ENCODE measurements at regions not wholly inside any gene's neighbourhood (a gene's known extent, or its start where the extent isn't known, plus 50 kb on each side); places are given as distances from the start of the nearest gene placed in this dataset.
A peak's percentile ranks its signal among the peaks of the same experiment; 100 is the strongest.

DNA sequence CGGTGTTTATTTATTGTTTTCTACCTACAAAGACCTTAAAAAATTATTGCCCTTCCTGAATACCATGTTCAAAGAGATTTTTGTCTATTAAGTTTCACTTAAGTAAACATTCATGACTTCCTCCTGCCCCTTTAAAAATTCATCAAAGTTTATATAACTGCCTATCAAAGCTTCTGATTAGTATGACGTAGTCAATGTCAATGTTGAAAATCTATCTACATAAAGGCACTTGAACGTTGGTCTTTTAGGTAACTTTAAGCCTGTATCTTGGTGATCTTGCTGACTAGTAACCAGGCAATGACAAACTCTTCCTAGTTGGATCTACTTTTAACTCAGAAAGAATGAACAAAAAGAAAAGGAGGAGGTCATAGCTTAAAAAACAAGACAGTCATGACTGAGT, 97.2 kb downstream of the MAIP1 start (continued):
- TF ChIP-seq, protein P1, sequence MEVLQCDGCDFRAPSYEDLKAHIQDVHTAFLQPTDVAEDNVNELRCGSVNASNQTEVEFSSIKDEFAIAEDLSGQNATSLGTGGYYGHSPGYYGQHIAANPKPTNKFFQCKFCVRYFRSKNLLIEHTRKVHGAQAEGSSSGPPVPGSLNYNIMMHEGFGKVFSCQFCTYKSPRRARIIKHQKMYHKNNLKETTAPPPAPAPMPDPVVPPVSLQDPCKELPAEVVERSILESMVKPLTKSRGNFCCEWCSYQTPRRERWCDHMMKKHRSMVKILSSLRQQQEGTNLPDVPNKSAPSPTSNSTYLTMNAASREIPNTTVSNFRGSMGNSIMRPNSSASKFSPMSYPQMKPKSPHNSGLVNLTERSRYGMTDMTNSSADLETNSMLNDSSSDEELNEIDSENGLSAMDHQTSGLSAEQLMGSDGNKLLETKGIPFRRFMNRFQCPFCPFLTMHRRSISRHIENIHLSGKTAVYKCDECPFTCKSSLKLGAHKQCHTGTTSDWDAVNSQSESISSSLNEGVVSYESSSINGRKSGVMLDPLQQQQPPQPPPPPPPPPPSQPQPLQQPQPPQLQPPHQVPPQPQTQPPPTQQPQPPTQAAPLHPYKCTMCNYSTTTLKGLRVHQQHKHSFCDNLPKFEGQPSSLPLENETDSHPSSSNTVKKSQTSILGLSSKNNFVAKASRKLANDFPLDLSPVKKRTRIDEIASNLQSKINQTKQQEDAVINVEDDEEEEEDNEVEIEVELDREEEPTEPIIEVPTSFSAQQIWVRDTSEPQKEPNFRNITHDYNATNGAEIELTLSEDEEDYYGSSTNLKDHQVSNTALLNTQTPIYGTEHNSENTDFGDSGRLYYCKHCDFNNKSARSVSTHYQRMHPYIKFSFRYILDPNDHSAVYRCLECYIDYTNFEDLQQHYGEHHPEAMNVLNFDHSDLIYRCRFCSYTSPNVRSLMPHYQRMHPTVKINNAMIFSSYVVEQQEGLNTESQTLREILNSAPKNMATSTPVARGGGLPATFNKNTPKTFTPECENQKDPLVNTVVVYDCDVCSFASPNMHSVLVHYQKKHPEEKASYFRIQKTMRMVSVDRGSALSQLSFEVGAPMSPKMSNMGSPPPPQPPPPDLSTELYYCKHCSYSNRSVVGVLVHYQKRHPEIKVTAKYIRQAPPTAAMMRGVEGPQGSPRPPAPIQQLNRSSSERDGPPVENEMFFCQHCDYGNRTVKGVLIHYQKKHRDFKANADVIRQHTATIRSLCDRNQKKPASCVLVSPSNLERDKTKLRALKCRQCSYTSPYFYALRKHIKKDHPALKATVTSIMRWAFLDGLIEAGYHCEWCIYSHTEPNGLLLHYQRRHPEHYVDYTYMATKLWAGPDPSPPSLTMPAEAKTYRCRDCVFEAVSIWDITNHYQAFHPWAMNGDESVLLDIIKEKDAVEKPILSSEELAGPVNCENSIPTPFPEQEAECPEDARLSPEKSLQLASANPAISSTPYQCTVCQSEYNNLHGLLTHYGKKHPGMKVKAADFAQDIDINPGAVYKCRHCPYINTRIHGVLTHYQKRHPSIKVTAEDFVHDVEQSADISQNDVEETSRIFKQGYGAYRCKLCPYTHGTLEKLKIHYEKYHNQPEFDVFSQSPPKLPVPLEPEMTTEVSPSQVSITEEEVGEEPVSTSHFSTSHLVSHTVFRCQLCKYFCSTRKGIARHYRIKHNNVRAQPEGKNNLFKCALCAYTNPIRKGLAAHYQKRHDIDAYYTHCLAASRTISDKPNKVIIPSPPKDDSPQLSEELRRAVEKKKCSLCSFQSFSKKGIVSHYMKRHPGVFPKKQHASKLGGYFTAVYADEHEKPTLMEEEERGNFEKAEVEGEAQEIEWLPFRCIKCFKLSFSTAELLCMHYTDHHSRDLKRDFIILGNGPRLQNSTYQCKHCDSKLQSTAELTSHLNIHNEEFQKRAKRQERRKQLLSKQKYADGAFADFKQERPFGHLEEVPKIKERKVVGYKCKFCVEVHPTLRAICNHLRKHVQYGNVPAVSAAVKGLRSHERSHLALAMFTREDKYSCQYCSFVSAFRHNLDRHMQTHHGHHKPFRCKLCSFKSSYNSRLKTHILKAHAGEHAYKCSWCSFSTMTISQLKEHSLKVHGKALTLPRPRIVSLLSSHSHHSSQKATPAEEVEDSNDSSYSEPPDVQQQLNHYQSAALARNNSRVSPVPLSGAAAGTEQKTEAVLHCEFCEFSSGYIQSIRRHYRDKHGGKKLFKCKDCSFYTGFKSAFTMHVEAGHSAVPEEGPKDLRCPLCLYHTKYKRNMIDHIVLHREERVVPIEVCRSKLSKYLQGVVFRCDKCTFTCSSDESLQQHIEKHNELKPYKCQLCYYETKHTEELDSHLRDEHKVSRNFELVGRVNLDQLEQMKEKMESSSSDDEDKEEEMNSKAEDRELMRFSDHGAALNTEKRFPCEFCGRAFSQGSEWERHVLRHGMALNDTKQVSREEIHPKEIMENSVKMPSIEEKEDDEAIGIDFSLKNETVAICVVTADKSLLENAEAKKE (CRISPR knock-in tag; IDR thresholded peaks at IDR 0.05) = no peak
- no peak for TF ChIP-seq EZH2 (IDR thresholded peaks at IDR 0.05; ENCODE audit: low read depth, unreplicated experiment)

DNA sequence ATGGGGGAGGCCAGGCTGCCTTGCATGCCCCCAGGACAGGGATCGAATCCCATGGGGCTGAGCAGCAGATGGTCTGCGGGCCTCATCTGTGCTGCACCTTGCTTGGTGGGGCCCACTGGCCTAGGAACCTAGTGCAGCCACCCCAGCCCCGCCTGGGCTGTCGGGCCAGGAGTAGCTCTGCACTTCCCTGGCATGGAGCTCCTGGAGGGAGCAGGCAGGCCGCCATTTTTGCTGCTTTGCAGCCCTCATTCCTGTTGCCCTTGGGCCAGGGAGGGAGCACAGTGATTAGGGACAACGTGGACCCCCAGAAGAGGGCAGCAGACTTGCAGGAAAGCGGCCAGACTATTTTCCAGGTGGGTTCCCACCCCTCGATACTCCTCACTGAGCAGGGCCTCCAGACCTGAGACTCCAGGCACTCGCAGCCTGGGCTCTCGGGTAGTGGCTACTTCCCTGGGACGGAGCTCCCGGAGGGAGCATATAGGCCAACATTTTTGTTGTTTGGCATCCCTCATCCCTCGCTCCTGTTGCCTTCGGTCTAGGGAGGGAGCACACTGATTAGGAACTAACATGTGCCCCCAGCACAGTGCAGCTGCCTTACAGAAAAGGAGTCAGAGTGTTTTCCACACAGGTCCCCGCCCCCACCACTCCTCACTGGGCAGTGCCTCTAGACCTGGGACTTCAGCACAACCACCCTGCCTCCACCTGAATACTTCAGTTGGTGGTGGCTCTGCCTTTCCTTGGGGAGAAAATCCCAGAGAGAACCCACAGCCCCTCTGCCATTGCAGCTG, 99.5 kb downstream of the MAIP1 start:
- H4K20me1 ChIP-seq (replicated peaks; ENCODE audit: insufficient read depth) = no peaks in the 10 kb centered on the region
- H3K27me3 ChIP-seq (ENCODE audit: insufficient read depth) = no peaks in the 10 kb centered on the region
- peaks cover 20% of the 10 kb centered on the region for H3K9me3 Mint-ChIP-seq
- peaks cover 15% of the 10 kb centered on the region; the same call in 1 of the 2 replicates for H3K9me2 ChIP-seq (ENCODE audit: insufficient read depth)
- H3K36me3 ChIP-seq (ENCODE audit: insufficient read depth) = no peaks in the 10 kb centered on the region
- no peak overlapping the region for H3K4me3 ChIP-seq
- no peaks in the 10 kb centered on the region for H3K79me2 ChIP-seq (replicated peaks; ENCODE audit: insufficient read depth)
- H3K27ac ChIP-seq (ENCODE audit: low read depth) = no peak overlapping the region
- peak; percentile 83 for DNase-seq (ENCODE audit: low spot score)
- peaks cover 27% of the 10 kb centered on the region for H3K36me3 Mint-ChIP-seq (ENCODE audit: low read depth)
- 0 out of 2 replicates have a peak, but pooled peaks have one; percentile 7 for TF ChIP-seq ZNF331 (CRISPR knock-in tag; IDR thresholded peaks at IDR 0.05; ENCODE audit: low read depth)
- TF ChIP-seq ZNF114 (CRISPR knock-in tag; IDR thresholded peaks at IDR 0.05) = 0 out of 2 replicates have a peak, but pooled peaks have one; percentile 49
- TF ChIP-seq, protein P2, sequence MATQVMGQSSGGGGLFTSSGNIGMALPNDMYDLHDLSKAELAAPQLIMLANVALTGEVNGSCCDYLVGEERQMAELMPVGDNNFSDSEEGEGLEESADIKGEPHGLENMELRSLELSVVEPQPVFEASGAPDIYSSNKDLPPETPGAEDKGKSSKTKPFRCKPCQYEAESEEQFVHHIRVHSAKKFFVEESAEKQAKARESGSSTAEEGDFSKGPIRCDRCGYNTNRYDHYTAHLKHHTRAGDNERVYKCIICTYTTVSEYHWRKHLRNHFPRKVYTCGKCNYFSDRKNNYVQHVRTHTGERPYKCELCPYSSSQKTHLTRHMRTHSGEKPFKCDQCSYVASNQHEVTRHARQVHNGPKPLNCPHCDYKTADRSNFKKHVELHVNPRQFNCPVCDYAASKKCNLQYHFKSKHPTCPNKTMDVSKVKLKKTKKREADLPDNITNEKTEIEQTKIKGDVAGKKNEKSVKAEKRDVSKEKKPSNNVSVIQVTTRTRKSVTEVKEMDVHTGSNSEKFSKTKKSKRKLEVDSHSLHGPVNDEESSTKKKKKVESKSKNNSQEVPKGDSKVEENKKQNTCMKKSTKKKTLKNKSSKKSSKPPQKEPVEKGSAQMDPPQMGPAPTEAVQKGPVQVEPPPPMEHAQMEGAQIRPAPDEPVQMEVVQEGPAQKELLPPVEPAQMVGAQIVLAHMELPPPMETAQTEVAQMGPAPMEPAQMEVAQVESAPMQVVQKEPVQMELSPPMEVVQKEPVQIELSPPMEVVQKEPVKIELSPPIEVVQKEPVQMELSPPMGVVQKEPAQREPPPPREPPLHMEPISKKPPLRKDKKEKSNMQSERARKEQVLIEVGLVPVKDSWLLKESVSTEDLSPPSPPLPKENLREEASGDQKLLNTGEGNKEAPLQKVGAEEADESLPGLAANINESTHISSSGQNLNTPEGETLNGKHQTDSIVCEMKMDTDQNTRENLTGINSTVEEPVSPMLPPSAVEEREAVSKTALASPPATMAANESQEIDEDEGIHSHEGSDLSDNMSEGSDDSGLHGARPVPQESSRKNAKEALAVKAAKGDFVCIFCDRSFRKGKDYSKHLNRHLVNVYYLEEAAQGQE (IDR thresholded peaks at IDR 0.05; ENCODE audit: unreplicated experiment) = no peak
- TF ChIP-seq, protein P3, sequence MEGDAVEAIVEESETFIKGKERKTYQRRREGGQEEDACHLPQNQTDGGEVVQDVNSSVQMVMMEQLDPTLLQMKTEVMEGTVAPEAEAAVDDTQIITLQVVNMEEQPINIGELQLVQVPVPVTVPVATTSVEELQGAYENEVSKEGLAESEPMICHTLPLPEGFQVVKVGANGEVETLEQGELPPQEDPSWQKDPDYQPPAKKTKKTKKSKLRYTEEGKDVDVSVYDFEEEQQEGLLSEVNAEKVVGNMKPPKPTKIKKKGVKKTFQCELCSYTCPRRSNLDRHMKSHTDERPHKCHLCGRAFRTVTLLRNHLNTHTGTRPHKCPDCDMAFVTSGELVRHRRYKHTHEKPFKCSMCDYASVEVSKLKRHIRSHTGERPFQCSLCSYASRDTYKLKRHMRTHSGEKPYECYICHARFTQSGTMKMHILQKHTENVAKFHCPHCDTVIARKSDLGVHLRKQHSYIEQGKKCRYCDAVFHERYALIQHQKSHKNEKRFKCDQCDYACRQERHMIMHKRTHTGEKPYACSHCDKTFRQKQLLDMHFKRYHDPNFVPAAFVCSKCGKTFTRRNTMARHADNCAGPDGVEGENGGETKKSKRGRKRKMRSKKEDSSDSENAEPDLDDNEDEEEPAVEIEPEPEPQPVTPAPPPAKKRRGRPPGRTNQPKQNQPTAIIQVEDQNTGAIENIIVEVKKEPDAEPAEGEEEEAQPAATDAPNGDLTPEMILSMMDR (conservative IDR thresholded peaks at IDR 0.05; ENCODE audit: low read depth in 2 of 2) = peak; percentile 68 to 94
- H3K4me1 Mint-ChIP-seq = peaks cover 1% of the 10 kb centered on the region; the same call in 2 of the 3 replicates
- peak; percentile 97 for ATAC-seq
- H3K27ac Mint-ChIP-seq = no peak overlapping the region
- no peaks in the 10 kb centered on the region for H3F3A ChIP-seq (replicated peaks; ENCODE audit: low read depth)
- H3K4me1 ChIP-seq (ENCODE audit: insufficient read depth) = 0 out of 2 replicates have a peak, but pooled peaks cover 2% of the 10 kb centered on the region
- H3K4me3 Mint-ChIP-seq = no peak overlapping the region
- no peak overlapping the region for H3K4me2 ChIP-seq
- H2AFZ ChIP-seq = peak overlapping the region; percentile 81; the same call in 1 of the 2 replicates
- peaks cover 8% of the 10 kb centered on the region for H3K27me3 Mint-ChIP-seq (ENCODE audit: insufficient read depth, low read depth, poor library complexity)

All from GM23338 (cell line).